ENCODE measurements at regions not wholly inside any gene's neighbourhood (a gene's known extent, or its start where the extent isn't known, plus 50 kb on each side); places are given as distances from the start of the nearest gene placed in this dataset.
"Not testable (repeated sequence)": the region's sequence is repeated elsewhere in the genome, so short reads cannot be mapped to it uniquely, and the experiment has no call there.

- not testable (repeated sequence) for DNase-seq (ENCODE audit: low read depth)
These were observed 53.8 kb upstream of the HIVEP2 start for GRCh38 chr6:142998739-142999138.

- no peak for DNase-seq (ENCODE audit: low read depth)
These were observed 55.8 kb upstream of the HIVEP2 start for GRCh38 chr6:143000811-143001210.

GRCh38 chr6:143002686-143003085 is 57.7 kb upstream of the HIVEP2 start:
- no peak for DNase-seq (ENCODE audit: low read depth)

GRCh38 chr6:143003676-143004075 is 57.0 kb upstream of the AIG1 start:
- no peak for DNase-seq (ENCODE audit: low read depth)

GRCh38 chr6:143005816-143006215 is 54.9 kb upstream of the AIG1 start:
- no peak for DNase-seq (ENCODE audit: low read depth)

- DNase-seq (ENCODE audit: low read depth), result no peak
These were observed 53.9 kb upstream of the AIG1 start for GRCh38 chr6:143006787-143007186.

- peak; percentile 14 for DNase-seq (ENCODE audit: low read depth)
These were observed 53.0 kb upstream of the AIG1 start for GRCh38 chr6:143007646-143008045.

- no peak for DNase-seq (ENCODE audit: low read depth)
These were observed 50.8 kb upstream of the AIG1 start for GRCh38 chr6:143009851-143010250.

Measured in fibroblast of the conjunctiva (primary cell).